ENCODE measurements at regions not wholly inside any gene's neighbourhood (a gene's known extent, or its start where the extent isn't known, plus 50 kb on each side); places are given as distances from the start of the nearest gene placed in this dataset.

GRCh38 chr13:74084375-74084935, 49.7 kb downstream of the KLF12 start:
- ATAC-seq (ENCODE audit: insufficient number of reproducible peaks, low FRiP score, low read depth) (no peak), DNase-seq (ENCODE audit: low spot score) (no peak)
- no peaks in the 10 kb centered on the region for H3K36me3 ChIP-seq
- H3K27me3 ChIP-seq (replicated peaks; ENCODE audit: insufficient read depth): no peaks in the 10 kb centered on the region
- no peaks in the 10 kb centered on the region for H3K9me3 ChIP-seq
- peaks cover 11 to 43% of the 10 kb centered on the region in 2 donors for H3K4me1 ChIP-seq (ENCODE audit: control insufficient read depth in 1 of 2, low read depth in 2 of 2)
- TF ChIP-seq, protein P1, sequence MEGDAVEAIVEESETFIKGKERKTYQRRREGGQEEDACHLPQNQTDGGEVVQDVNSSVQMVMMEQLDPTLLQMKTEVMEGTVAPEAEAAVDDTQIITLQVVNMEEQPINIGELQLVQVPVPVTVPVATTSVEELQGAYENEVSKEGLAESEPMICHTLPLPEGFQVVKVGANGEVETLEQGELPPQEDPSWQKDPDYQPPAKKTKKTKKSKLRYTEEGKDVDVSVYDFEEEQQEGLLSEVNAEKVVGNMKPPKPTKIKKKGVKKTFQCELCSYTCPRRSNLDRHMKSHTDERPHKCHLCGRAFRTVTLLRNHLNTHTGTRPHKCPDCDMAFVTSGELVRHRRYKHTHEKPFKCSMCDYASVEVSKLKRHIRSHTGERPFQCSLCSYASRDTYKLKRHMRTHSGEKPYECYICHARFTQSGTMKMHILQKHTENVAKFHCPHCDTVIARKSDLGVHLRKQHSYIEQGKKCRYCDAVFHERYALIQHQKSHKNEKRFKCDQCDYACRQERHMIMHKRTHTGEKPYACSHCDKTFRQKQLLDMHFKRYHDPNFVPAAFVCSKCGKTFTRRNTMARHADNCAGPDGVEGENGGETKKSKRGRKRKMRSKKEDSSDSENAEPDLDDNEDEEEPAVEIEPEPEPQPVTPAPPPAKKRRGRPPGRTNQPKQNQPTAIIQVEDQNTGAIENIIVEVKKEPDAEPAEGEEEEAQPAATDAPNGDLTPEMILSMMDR (IDR thresholded peaks at IDR 0.05): no peak
- no peak overlapping the region for H3K4me3 ChIP-seq
- no peak overlapping the region for H3K27ac ChIP-seq

- TF ChIP-seq, protein P1 (IDR thresholded peaks at IDR 0.05): no peak
- Histone ChIP-seq H3K36me3 (no peaks in the 10 kb centered on the region), H3K27ac (no peak overlapping the region), H3K4me3 (no peak overlapping the region), H3K4me1 (ENCODE audit: control insufficient read depth in 1 of 2, low read depth in 2 of 2) (peaks cover 12 to 36% of the 10 kb centered on the region in 2 donors), H3K9me3 (no peaks in the 10 kb centered on the region), H3K27me3 (replicated peaks; ENCODE audit: insufficient read depth) (no peaks in the 10 kb centered on the region)
- no peak for ATAC-seq (ENCODE audit: insufficient number of reproducible peaks, low FRiP score, low read depth)
- no peak for DNase-seq (ENCODE audit: low spot score)
These were observed 51.5 kb downstream of the KLF12 start for GRCh38 chr13:74082741-74083160.

- H3K27me3 ChIP-seq (replicated peaks; ENCODE audit: insufficient read depth): no peaks in the 10 kb centered on the region
- H3K4me1 ChIP-seq (ENCODE audit: control insufficient read depth in 1 of 2, low read depth in 2 of 2): peaks cover 13 to 45% of the 10 kb centered on the region in 2 donors
- no peaks in the 10 kb centered on the region for H3K9me3 ChIP-seq
- no peaks in the 10 kb centered on the region for H3K36me3 ChIP-seq
- no peak overlapping the region for H3K4me3 ChIP-seq
- H3K27ac ChIP-seq: no peak overlapping the region
- TF ChIP-seq, protein P1 (IDR thresholded peaks at IDR 0.05): no peak
- DNase-seq (ENCODE audit: low spot score) (no peak), ATAC-seq (ENCODE audit: insufficient number of reproducible peaks, low FRiP score, low read depth) (no peak)
These were observed 53.4 kb downstream of the KLF12 start for GRCh38 chr13:74080762-74081161.

- no peaks in the 10 kb centered on the region for H3K27me3 ChIP-seq (replicated peaks; ENCODE audit: insufficient read depth)
- ATAC-seq (ENCODE audit: insufficient number of reproducible peaks, low FRiP score, low read depth) (no peak), DNase-seq (ENCODE audit: low spot score) (no peak)
- no peak overlapping the region for H3K27ac ChIP-seq
- no peaks in the 10 kb centered on the region for H3K9me3 ChIP-seq
- peaks cover 25 to 61% of the 10 kb centered on the region in 2 donors for H3K4me1 ChIP-seq (ENCODE audit: control insufficient read depth in 1 of 2, low read depth in 2 of 2)
- H3K4me3 ChIP-seq: peak overlapping the region; percentile 37
- H3K36me3 ChIP-seq: no peaks in the 10 kb centered on the region
- TF ChIP-seq, protein P1 (IDR thresholded peaks at IDR 0.05): no peak
These were observed 56.4 kb downstream of the KLF12 start for GRCh38 chr13:74077792-74078191.

DNA sequence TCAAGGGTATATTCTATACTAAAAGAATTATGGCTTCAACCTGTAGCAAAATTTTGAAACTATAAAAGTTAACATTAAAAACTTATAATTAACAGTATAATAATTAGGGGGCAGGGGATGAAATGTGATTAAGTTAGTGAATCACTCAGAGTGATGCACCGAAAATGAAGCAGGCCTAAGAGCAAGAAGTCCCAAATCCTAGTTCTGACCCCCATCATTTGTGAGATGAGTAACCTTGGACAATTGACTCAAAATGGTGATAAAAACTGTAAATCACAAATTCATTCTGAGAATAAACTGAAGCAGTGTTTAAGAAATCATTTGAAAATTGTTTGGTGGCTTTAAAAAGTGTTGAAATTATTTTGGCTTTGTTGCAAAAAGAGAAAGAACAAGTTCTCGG, 56.8 kb downstream of the KLF12 start:
- H3K4me1 ChIP-seq (ENCODE audit: control insufficient read depth in 1 of 2, low read depth in 2 of 2): peaks cover 25 to 58% of the 10 kb centered on the region in 2 donors

More for the DNA sequence above, 56.8 kb downstream of the KLF12 start:
- Histone ChIP-seq H3K36me3 (no peaks in the 10 kb centered on the region), H3K9me3 (no peaks in the 10 kb centered on the region), H3K27ac (no peak overlapping the region), H3K27me3 (replicated peaks; ENCODE audit: insufficient read depth) (no peaks in the 10 kb centered on the region), H3K4me3 (peak overlapping the region; percentile 37)
- ATAC-seq (ENCODE audit: insufficient number of reproducible peaks, low FRiP score, low read depth): no peak
- DNase-seq (ENCODE audit: low spot score): no peak
- TF ChIP-seq, protein P1 (IDR thresholded peaks at IDR 0.05): no peak
